NCI-H526 treated with DMSO at 0.1 percent for 48 hours (cell line): ENCODE measurements at regions not wholly inside any gene's neighbourhood (a gene's known extent, or its start where the extent isn't known, plus 50 kb on each side); places are given as distances from the start of the nearest gene placed in this dataset.
"Not testable (repeated sequence)": the region's sequence is repeated elsewhere in the genome, so short reads cannot be mapped to it uniquely, and the experiment has no call there.

Experiments
- DNase-seq: peaks from one replicate; lab custom pipeline; 2025; lab: John Stamatoyannopoulos, UW

- no peak for DNase-seq
Observed at GRCh38 chrX:85808217-85808616, 239.1 kb downstream of the CHM start.

GRCh38 chrX:85772391-85772790, 275.0 kb downstream of the CHM start:
- DNase-seq: not testable (repeated sequence)

DNA sequence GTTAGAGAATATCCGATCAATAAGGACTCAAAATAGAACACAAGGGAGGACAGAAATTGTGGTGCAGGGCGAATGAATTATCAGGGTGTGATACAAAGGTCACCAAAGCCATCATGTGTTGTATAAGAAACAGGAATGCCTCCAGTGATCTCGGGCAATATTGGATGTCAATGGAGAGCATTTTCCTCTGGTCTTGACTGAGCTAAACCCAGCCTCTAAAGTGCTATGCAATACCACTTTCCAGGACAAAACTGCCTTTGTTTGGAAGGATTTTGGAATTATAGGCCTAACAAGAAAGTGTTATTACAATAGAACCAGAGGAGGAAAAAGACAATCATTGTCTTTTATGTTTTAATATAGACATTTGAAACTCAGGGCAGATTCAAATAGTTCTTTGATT, 281.7 kb downstream of the CHM start:
- no peak for DNase-seq

GRCh38 chrX:85723025-85723424, 324.3 kb downstream of the CHM start:
- not testable (repeated sequence) for DNase-seq

DNA sequence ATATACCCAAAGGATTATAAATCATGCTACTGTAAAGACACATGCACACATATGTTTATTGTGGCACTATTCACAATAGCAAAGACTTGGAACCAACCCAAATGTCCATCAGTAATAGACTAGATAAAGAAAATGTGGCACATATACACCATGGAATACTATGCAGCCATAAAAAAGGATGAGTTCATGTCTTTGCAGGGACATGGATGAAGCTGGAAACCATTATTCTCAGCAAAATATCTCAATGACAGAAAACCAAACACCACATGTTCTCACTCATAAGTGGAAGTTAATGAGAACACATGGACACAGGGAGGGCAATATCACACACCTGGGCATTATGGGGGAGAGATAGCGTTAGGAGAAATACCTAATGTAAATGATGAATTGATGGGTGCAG, 323.8 kb upstream of the POF1B start:
- DNase-seq: not testable (repeated sequence)

DNA sequence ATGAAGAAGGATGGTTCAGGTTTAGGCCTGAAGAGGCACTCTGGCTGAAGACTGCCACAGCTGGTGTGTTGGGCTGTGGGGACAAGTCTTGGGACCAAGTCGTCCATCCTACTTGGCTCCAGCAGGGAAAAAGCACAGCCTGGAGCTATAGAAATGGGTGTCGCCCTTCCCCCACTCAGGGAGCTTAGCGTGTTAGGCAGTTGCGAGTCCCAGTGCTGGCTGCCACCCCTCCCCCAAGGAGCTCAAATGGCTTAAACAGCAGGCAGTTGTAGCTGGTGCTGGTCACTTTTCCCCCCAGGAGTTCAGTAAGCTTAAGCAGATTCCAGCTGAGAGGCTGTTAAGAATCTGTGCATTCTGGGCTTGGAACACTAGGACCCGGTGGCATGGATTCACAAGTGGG, 319.5 kb upstream of the POF1B start:
- DNase-seq: no peak

- DNase-seq: no peak
Observed at GRCh38 chrX:85685843-85686242, 306.4 kb upstream of the POF1B start.

DNA sequence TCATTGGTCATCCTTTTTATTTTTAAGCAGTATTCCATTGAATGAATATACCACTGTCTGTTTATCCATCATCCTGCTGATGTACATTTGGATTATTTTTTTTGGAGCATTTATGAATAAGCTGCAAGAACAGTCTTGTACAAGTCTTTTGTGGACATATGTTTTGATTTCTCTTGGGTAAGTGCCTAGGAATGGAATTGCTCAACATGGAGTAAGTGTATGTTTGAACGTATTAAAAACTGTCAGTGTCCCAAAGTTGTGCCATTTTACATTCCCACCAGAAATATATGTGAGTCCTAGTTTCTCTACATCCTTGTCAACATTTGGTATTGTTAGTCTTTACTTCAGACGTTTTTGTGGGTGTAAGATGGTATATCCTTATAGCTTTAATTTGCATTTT, 287.0 kb upstream of the POF1B start:
- no peak for DNase-seq

DNA sequence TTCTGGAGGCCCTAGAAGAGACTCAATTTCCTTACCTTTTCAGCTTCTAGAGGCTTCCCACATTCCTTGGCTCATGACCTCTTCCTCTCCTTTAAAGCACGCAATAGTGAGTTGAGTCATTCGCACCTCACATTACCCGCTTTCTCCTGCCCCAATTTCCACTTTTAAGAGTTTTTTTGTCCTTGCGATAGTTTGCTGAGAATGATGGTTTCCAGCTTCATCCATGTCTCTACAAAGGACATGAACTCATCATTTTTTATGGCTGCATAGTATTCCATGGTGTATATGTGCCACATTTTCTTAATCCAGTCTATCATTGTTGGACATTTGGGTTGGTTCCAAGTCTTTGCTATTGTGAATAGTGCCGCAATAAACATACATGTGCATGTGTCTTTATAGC, 284.5 kb upstream of the POF1B start:
- DNase-seq: not testable (repeated sequence)

DNA sequence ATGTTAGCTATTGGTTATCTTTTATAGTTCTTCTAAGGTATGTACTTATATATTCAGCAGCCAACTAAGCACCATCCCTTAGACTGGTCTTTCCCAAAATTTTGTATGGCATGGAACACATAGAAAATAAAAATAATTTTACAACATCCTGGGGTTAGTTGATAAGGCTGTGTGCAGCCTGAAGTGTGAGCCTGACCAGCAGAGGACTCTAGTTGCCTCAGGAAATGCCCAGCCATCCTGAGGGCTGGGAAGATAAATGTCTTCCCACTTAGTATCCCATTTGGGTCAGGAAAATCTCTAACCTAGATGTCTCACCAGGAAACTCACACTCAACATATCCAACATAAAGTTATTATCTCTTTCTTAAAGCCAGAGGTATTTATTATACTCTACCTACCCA, 251.4 kb upstream of the POF1B start:
- DNase-seq: no peak

DNA sequence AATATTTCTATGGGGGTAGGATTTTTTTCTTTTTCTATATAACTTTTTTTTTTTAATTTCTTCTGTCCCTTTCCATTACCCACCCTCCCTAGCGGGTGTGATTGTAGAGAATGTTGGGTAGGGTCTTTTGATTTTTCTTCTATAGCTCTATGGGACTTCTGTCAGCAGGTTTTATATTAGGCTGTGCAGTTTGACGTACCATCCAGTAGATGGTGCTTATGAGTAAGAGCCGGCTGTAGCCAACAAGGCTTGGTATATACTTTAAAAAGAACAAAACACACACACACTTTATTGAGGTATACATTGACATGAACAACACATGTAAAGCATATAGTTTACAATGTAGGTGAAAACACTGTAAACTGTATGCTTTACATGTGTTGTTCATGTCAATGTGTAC, 247.9 kb upstream of the POF1B start:
- DNase-seq: no peak

DNA sequence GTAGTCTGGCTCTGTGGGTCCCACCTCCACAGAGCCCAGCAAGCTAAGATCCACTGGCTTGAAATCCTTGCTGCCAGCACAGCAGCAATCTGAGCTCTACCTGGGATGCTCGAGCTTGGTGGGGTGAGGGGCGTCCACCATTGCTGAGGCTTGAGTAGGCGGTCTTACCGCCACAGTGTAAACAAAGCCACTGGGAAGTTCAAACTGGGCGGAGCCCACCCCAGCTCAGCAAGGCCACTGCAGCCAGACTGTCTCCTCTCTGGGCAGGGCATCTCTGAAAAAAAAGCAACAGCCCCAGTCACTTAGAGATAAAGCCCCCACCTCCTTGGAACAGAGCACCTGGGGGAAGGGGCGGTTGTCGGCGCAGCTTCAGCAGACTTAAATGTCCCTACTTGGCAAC, 243.2 kb upstream of the POF1B start:
- no peak for DNase-seq

- DNase-seq: no peak
Observed at GRCh38 chrX:85620466-85620865, 241.0 kb upstream of the POF1B start.

GRCh38 chrX:85619962-85620361, 240.5 kb upstream of the POF1B start:
- no peak for DNase-seq

DNA sequence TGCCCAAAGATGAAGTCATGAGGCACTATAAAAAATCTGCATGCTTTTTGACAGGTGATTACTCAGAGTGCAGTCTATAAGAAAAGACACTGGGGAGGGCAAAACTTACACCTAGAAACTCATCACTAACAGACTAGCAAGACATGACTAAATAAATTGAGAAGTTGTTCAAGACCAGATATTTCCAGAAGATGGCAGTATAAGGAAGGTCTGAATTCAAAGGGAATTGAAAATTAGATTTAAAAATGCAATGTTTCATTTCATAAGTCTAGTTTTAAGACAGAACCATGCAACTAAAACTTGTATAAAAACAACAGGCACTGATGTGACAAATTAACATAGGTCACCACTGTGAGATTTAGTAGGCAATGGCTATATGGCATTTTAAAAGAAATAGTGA, 232.5 kb upstream of the POF1B start:
- DNase-seq: peak; percentile 7

GRCh38 chrX:85592980-85593379, 213.5 kb upstream of the POF1B start:
- no peak for DNase-seq

DNA sequence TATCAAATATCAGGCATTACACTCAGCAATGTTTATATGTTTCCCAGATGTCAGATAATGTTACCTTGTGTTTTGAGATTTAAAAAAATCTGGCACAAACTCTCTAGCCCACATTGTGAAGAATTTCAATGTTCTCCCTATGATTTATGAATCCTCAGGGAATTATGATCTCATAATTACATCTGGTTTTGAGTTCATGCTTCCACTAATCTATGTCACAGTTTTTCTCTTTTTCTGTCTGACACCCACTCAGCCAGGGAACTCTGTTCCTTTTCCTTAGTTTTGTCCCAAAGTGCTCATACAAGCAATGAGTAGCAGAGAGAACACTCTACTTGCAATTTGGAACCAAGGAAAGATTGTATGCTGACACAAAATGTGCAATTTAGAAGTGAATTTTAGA, 212.1 kb upstream of the POF1B start:
- no peak for DNase-seq

DNA sequence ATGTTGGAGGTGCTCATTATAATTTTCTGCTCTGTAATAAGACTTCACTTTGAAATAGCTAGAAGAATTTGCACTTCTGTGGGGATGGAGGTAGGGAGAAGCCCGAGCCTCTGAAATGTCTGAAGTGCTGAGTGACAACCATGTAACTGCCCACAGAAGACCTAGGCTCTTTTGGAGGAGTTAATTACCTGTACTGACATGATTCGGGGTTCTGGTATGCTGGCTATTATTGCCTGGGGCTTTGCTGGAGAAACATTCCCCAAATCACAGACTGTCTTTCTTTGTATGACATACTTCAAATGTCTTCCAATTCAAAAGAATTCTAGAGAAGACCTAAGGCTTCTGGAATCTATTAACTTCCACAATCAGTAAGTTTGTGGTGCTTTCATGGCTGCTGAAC, 211.2 kb upstream of the POF1B start:
- no peak for DNase-seq

GRCh38 chrX:85573801-85574200, 194.3 kb upstream of the POF1B start:
- DNase-seq: no peak

- DNase-seq: no peak
Observed at GRCh38 chrX:85570496-85570895, 191.0 kb upstream of the POF1B start.

GRCh38 chrX:85569686-85570085, 190.2 kb upstream of the POF1B start:
- DNase-seq: peak; percentile 75

- no peak for DNase-seq
Observed at GRCh38 chrX:85569096-85569495, 189.6 kb upstream of the POF1B start.

GRCh38 chrX:85561231-85561630, 181.8 kb upstream of the POF1B start:
- no peak for DNase-seq

GRCh38 chrX:85544609-85545008, 165.1 kb upstream of the POF1B start:
- no peak for DNase-seq

DNA sequence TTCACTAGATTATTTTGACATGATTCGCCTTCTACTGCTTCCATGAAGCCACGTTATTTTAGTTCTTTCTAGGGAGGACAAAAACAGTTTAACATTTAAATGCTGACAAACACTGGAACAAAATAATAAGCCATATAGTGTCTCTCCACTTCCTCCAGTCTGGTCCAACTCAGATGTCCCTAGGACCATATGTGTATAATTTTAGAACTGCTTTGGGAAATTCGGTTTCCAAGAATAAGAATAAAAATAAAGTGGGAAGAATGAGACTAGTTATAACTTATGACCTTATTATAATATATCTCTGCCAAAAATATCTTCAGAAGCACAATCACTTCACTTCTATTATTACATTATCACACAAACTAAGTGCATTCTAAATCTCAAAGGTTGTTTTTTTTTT, 164.4 kb upstream of the POF1B start:
- DNase-seq: no peak
